Mucosa of descending colon (tissue), 3 donors: ENCODE measurements at regions not wholly inside any gene's neighbourhood (a gene's known extent, or its start where the extent isn't known, plus 50 kb on each side); places are given as distances from the start of the nearest gene placed in this dataset.
"Not testable (repeated sequence)": the region's sequence is repeated elsewhere in the genome, so short reads cannot be mapped to it uniquely, and the experiment has no call there.

Experiments used
- ATAC-seq: fragments of 200-7000 bp; cut with Tn5 transposase; one replicate; pipeline ENCODE4 v1.9.1; 2020; ENCODE audit warnings: mild to moderate bottlenecking, moderate library complexity
- DNase-seq, 3 donors: peaks; one replicate each; pipeline ENCODE4 v3.0.0-alpha.2; 2020
- H3K36me3 ChIP-seq: fragments of 200-600 bp; one replicate; pipeline ENCODE4 v1.8.0; 2021; ENCODE audit warnings: low read depth, mild to moderate bottlenecking
- H3K4me1 ChIP-seq: fragments of 200-600 bp; one replicate; pipeline ENCODE4 v1.8.0; 2021; ENCODE audit warnings: low read depth, mild to moderate bottlenecking
- H3K4me3 ChIP-seq: fragments of 200-600 bp; one replicate; pipeline ENCODE4 v1.8.0; 2021; ENCODE audit warnings: mild to moderate bottlenecking
- H3K9me3 ChIP-seq: fragments of 200-600 bp; one replicate; pipeline ENCODE4 v1.8.0; 2021; ENCODE audit warnings: mild to moderate bottlenecking
- CTCF ChIP-seq: fragments of 200-600 bp; IDR thresholded peaks from one replicate; pipeline ENCODE4 v1.8.0; 2022; ENCODE audit warnings: antibody characterized with exemption, mild to moderate bottlenecking
- intact Hi-C, 2 donors: fragments of 100-400 bp; cut with DNase I in 1 of 2; cut with micrococcal nuclease in 1 of 2; formaldehyde crosslinking; loops; one replicate each; pipeline versions ENCODE4 v1.11.0 to v1.11.1; 2022; cut with DNase I, micrococcal nuclease
- donor health status: DM: no; HTN: no; CAD: no; lungs with moderate emphysema.
- donor health status: DM: no; HTN: no; CAD: no.
- donor health status: DM: no; HTN: yes; CAD: no.

GRCh38 chr17:14522795-14523387 is 222.0 kb downstream of the HS3ST3B1 start:
- DNase-seq (no peak), ATAC-seq (no peak)
- TF ChIP-seq CTCF = no peak
- intact Hi-C loops = no loop called here
- Histone ChIP-seq H3K4me3 (no peak overlapping the region), H3K9me3 (peaks cover 2% of the 10 kb centered on the region), H3K4me1 (no peaks in the 10 kb centered on the region), H3K36me3 (no peaks in the 10 kb centered on the region)

GRCh38 chr17:14518919-14519318 is 218.0 kb downstream of the HS3ST3B1 start:
- H3K4me3 ChIP-seq, H3K4me1 ChIP-seq, H3K9me3 ChIP-seq, ATAC-seq, H3K36me3 ChIP-seq, DNase-seq, intact Hi-C loops: not testable (repeated sequence)

DNA sequence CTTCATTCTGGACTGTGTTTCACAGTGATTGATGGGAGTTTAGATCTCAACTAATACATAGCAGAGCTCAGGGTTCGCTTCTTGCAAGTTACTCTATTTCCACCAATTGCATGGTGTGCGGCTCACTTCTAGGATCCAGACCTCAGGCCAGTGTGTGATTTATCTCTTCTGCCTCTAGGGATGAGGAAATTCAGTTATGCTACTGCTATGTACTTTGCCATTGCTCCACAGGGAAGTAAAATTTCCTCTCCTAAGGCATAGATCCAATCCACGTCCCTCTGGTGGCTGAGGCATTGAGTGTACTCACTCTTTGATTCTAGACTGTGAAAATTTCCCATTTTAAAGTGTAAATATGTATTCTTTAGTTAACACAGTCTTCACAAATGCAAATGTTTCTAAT is 214.1 kb downstream of the HS3ST3B1 start:
- intact Hi-C loops = no loop called here
- no peak for TF ChIP-seq CTCF
- Histone ChIP-seq H3K4me3 (no peak overlapping the region), H3K4me1 (no peaks in the 10 kb centered on the region), H3K9me3 (no peaks in the 10 kb centered on the region), H3K36me3 (no peaks in the 10 kb centered on the region)
- ATAC-seq (no peak), DNase-seq (no peak)

DNA sequence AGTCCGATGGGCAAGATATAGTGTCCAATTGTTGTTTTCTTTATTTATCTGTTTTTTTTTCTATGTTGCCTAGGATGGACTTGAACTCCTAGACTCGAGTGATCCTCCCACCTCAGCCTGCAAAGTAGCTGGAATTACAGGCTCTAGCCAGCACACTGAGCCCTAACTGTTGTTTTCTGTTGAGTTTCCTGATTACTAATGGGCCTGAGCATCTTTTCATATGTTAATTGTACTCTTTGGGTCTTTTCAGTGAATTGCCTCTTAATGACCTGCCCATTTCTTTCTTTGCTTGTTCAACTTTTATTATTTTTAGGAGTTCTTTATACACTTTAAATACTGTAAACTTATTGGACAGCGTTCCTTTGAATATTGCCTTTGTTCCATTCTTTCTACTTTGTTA is 213.0 kb downstream of the HS3ST3B1 start:
- Histone ChIP-seq H3K4me1 (no peaks in the 10 kb centered on the region), H3K4me3 (no peak overlapping the region), H3K9me3 (no peaks in the 10 kb centered on the region), H3K36me3 (no peaks in the 10 kb centered on the region)
- TF ChIP-seq CTCF = no peak
- intact Hi-C loops = no loop called here
- no peak for DNase-seq
- ATAC-seq = no peak

DNA sequence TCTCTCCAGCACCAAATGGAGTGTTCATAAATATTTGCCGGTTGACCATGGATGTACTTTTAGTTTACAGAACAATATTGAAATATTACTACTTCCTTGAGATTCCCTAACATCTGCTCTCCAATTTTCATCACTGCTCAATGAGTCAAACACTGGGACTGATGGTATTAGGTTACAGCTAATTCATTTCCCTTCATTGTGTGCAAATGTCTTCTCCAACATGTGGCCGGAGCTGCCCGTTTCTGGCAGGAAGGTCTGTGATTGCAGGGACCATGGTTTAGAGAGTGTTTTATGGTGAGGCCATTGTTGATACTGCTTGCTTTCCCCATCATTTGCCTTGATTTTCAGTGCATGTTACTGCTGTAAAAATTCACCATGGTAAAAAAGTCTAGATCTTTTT is 209.3 kb downstream of the HS3ST3B1 start:
- intact Hi-C loops = no loop called here
- no peak for ATAC-seq
- no peak for TF ChIP-seq CTCF
- Histone ChIP-seq H3K4me3 (no peak overlapping the region), H3K36me3 (no peaks in the 10 kb centered on the region), H3K4me1 (no peaks in the 10 kb centered on the region), H3K9me3 (no peaks in the 10 kb centered on the region)
- DNase-seq = no peak

- intact Hi-C loops = no loop called here
- DNase-seq = no peak
- H3K4me3 ChIP-seq = no peak overlapping the region
- ATAC-seq = no peak
- no peaks in the 10 kb centered on the region for H3K36me3 ChIP-seq
- TF ChIP-seq CTCF = no peak
- no peaks in the 10 kb centered on the region for H3K9me3 ChIP-seq
- no peaks in the 10 kb centered on the region for H3K4me1 ChIP-seq
These were observed 207.3 kb downstream of the HS3ST3B1 start for GRCh38 chr17:14508156-14508555.
